Skeletal muscle cell (primary cell): ENCODE measurements at regions not wholly inside any gene's neighbourhood (a gene's known extent, or its start where the extent isn't known, plus 50 kb on each side); places are given as distances from the start of the nearest gene placed in this dataset.

Experiments used
- DNase-seq: peaks from one replicate; pipeline ENCODE4 v3.0.0-alpha.2; 2010; ENCODE audit warnings: low read depth
- H3K4me3 ChIP-seq: 2 replicates; pipeline ENCODE4 v1.5.1; 2011; ENCODE audit warnings: low read depth, mild to moderate bottlenecking, control low read depth, low read length, moderate library complexity

- H3K4me3 ChIP-seq, result no peak overlapping the region
- no peak for DNase-seq
Measured at GRCh38 chr16:26276289-26276688, 584.5 kb downstream of the HS3ST4 start.

- no peak for DNase-seq
- H3K4me3 ChIP-seq, result no peak overlapping the region
Measured at GRCh38 chr16:26281381-26282110, 589.8 kb downstream of the HS3ST4 start.

GRCh38 chr16:26295625-26296304 lies 604.0 kb downstream of the HS3ST4 start:
- no peak overlapping the region for H3K4me3 ChIP-seq
- DNase-seq, result no peak

- H3K4me3 ChIP-seq, result no peak overlapping the region
- DNase-seq, result no peak
Measured at GRCh38 chr16:26301516-26301915, 609.8 kb downstream of the HS3ST4 start.

- no peak for DNase-seq
- H3K4me3 ChIP-seq, result no peak overlapping the region
Measured at GRCh38 chr16:26316683-26317464, 625.1 kb downstream of the HS3ST4 start.

- no peak for DNase-seq
- no peak overlapping the region for H3K4me3 ChIP-seq
Measured at GRCh38 chr16:26317885-26318284, 626.1 kb downstream of the HS3ST4 start.

- H3K4me3 ChIP-seq, result no peak overlapping the region
- no peak for DNase-seq
Measured at GRCh38 chr16:26330654-26331053, 638.9 kb downstream of the HS3ST4 start.

GRCh38 chr16:26334218-26335111 lies 642.7 kb downstream of the HS3ST4 start:
- H3K4me3 ChIP-seq, result no peak overlapping the region
- DNase-seq, result no peak

- DNase-seq, result no peak
- H3K4me3 ChIP-seq, result no peak overlapping the region
Measured at GRCh38 chr16:26335236-26335853, 643.6 kb downstream of the HS3ST4 start.

- H3K4me3 ChIP-seq, result no peak overlapping the region
- DNase-seq, result no peak
Measured at GRCh38 chr16:26342621-26343020, 650.9 kb downstream of the HS3ST4 start.

- no peak overlapping the region for H3K4me3 ChIP-seq
- DNase-seq, result no peak
Measured at GRCh38 chr16:26344240-26344776, 652.5 kb downstream of the HS3ST4 start.

- DNase-seq, result no peak
- H3K4me3 ChIP-seq, result no peak overlapping the region
Measured at GRCh38 chr16:26344976-26345375, 653.2 kb downstream of the HS3ST4 start.

- DNase-seq, result no peak
- H3K4me3 ChIP-seq, result no peak overlapping the region
Measured at GRCh38 chr16:26345966-26346365, 654.2 kb downstream of the HS3ST4 start.

GRCh38 chr16:26348095-26348494 lies 656.3 kb downstream of the HS3ST4 start:
- DNase-seq, result no peak
- H3K4me3 ChIP-seq, result no peak overlapping the region

GRCh38 chr16:26360867-26361266 lies 669.1 kb downstream of the HS3ST4 start:
- DNase-seq, result no peak
- no peak overlapping the region for H3K4me3 ChIP-seq

GRCh38 chr16:26363581-26363980 lies 671.8 kb downstream of the HS3ST4 start:
- DNase-seq, result no peak
- no peak overlapping the region for H3K4me3 ChIP-seq

GRCh38 chr16:26365161-26365940 lies 673.6 kb downstream of the HS3ST4 start:
- no peak overlapping the region for H3K4me3 ChIP-seq
- DNase-seq, result no peak

- H3K4me3 ChIP-seq, result no peak overlapping the region
- DNase-seq, result no peak
Measured at GRCh38 chr16:26371349-26371869, 679.6 kb downstream of the HS3ST4 start.
